GM23338 (cell line): ENCODE measurements at regions not wholly inside any gene's neighbourhood (a gene's known extent, or its start where the extent isn't known, plus 50 kb on each side); places are given as distances from the start of the nearest gene placed in this dataset.

Experiments used
- CREB1 ChIP-seq: fragments of 250-450 bp; sonication (Bioruptor Pico); IDR thresholded peaks from 2 replicates; pipeline ENCODE4 v1.5.0; 2020; ENCODE audit warnings: low read depth, mild to moderate bottlenecking, moderate library complexity
- EZH2 ChIP-seq: fragments of 200-600 bp; sonication (generic); IDR thresholded peaks from one replicate; pipeline ENCODE4 v1.8.0; 2017; ENCODE audit warnings: antibody characterized with exemption, mild to moderate bottlenecking, low read depth; ENCODE audit not compliant: unreplicated experiment
- EZH2phosphoT487 ChIP-seq: fragments of 200-600 bp; sonication (generic); IDR thresholded peaks from one replicate; pipeline ENCODE4 v1.8.1; 2018; ENCODE audit warnings: antibody characterized with exemption; ENCODE audit not compliant: unreplicated experiment
- JUNB ChIP-seq: IDR thresholded peaks from one replicate; pipeline ENCODE4 v1.6.1; 2016; ENCODE audit warnings: antibody characterized with exemption; ENCODE audit not compliant: unreplicated experiment
- NANOG ChIP-seq: IDR thresholded peaks from 2 replicates; pipeline ENCODE4 v1.6.1; 2016; ENCODE audit warnings: antibody characterized with exemption, borderline replicate concordance
- POLR2AphosphoS5 ChIP-seq: IDR thresholded peaks from 2 replicates; pipeline ENCODE4 v1.6.1; 2016; ENCODE audit warnings: antibody characterized with exemption, low read depth
- ZNF114 ChIP-seq: fragments of 250-450 bp; sonication (Bioruptor Pico); IDR thresholded peaks from 2 replicates; pipeline ENCODE4 v1.5.0; 2020; ENCODE audit warnings: mild to moderate bottlenecking, moderate library complexity
- ZNF331 ChIP-seq: fragments of 250-450 bp; sonication (Bioruptor Pico); IDR thresholded peaks from 2 replicates; pipeline ENCODE4 v1.5.0; 2020; ENCODE audit warnings: low read depth, mild to moderate bottlenecking, moderate library complexity
- TF ChIP-seq, protein P1 (sequence below), 2 experiments: fragments of 200-600 bp in 1 of 2; sonication (generic) in 1 of 2; conservative IDR thresholded peaks; 2 replicates each; pipeline versions ENCODE4 v1.5.1 to v1.6.1; 2016 to 2017; ENCODE audit warnings: antibody characterized with exemption in 2 of 2, low read depth in 2 of 2, mild to moderate bottlenecking in 2 of 2, moderate library complexity in 1 of 2
- TF ChIP-seq, protein P2 (sequence below): IDR thresholded peaks from one replicate; pipeline ENCODE4 v1.6.1; 2018; ENCODE audit warnings: antibody characterized with exemption; ENCODE audit not compliant: unreplicated experiment
- TF ChIP-seq, protein P3 (sequence below): fragments of 250-450 bp; sonication (Bioruptor Pico); IDR thresholded peaks from 2 replicates; pipeline ENCODE4 v1.5.0; 2020; ENCODE audit warnings: mild to moderate bottlenecking, moderate library complexity
- TF ChIP-seq, protein P4 (sequence below): IDR thresholded peaks from 2 replicates; pipeline ENCODE4 v1.6.1; 2016; ENCODE audit warnings: antibody characterized with exemption

DNA sequence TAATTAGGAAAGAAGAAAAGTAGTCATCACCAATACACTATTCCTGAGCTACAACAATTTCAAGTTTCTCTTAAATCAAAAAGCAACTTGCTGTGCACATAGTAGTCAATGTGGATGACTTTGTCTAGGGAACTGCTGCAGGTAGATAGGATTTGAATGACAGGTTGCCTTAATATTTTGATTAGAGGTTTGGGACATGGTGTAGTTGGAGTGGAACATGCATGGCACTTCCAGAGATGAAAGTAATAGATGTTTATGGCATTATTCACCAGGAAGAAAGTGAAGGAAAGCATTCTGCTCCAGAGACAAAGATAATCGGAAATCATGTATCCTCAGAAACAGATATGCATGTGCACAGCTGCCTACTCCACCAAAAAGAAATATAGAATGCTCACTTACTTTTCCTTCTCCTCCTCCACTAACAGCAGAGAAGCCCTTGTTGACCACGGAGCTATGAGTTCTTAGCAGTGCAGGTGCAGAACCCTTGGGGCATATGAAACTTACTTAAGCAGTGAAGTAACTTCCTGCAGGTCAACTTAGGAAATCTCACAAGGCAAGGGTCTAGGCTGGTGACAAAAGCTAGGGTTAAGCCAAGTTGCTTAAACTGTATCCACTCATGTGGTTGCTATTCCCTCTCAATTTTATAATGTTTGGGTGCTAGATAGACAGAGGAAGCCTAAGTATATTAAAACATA, 390.8 kb downstream of the HNRNPD start:
- TF ChIP-seq, protein P1, sequence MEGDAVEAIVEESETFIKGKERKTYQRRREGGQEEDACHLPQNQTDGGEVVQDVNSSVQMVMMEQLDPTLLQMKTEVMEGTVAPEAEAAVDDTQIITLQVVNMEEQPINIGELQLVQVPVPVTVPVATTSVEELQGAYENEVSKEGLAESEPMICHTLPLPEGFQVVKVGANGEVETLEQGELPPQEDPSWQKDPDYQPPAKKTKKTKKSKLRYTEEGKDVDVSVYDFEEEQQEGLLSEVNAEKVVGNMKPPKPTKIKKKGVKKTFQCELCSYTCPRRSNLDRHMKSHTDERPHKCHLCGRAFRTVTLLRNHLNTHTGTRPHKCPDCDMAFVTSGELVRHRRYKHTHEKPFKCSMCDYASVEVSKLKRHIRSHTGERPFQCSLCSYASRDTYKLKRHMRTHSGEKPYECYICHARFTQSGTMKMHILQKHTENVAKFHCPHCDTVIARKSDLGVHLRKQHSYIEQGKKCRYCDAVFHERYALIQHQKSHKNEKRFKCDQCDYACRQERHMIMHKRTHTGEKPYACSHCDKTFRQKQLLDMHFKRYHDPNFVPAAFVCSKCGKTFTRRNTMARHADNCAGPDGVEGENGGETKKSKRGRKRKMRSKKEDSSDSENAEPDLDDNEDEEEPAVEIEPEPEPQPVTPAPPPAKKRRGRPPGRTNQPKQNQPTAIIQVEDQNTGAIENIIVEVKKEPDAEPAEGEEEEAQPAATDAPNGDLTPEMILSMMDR (conservative IDR thresholded peaks at IDR 0.05; ENCODE audit: low read depth in 2 of 2): no peak
- TF ChIP-seq EZH2: no peak
- TF ChIP-seq, protein P2, sequence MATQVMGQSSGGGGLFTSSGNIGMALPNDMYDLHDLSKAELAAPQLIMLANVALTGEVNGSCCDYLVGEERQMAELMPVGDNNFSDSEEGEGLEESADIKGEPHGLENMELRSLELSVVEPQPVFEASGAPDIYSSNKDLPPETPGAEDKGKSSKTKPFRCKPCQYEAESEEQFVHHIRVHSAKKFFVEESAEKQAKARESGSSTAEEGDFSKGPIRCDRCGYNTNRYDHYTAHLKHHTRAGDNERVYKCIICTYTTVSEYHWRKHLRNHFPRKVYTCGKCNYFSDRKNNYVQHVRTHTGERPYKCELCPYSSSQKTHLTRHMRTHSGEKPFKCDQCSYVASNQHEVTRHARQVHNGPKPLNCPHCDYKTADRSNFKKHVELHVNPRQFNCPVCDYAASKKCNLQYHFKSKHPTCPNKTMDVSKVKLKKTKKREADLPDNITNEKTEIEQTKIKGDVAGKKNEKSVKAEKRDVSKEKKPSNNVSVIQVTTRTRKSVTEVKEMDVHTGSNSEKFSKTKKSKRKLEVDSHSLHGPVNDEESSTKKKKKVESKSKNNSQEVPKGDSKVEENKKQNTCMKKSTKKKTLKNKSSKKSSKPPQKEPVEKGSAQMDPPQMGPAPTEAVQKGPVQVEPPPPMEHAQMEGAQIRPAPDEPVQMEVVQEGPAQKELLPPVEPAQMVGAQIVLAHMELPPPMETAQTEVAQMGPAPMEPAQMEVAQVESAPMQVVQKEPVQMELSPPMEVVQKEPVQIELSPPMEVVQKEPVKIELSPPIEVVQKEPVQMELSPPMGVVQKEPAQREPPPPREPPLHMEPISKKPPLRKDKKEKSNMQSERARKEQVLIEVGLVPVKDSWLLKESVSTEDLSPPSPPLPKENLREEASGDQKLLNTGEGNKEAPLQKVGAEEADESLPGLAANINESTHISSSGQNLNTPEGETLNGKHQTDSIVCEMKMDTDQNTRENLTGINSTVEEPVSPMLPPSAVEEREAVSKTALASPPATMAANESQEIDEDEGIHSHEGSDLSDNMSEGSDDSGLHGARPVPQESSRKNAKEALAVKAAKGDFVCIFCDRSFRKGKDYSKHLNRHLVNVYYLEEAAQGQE: no peak
- no peak for TF ChIP-seq POLR2AphosphoS5
- TF ChIP-seq EZH2phosphoT487: no peak
- TF ChIP-seq ZNF331 (CRISPR knock-in tag): no peak
- TF ChIP-seq, protein P3, sequence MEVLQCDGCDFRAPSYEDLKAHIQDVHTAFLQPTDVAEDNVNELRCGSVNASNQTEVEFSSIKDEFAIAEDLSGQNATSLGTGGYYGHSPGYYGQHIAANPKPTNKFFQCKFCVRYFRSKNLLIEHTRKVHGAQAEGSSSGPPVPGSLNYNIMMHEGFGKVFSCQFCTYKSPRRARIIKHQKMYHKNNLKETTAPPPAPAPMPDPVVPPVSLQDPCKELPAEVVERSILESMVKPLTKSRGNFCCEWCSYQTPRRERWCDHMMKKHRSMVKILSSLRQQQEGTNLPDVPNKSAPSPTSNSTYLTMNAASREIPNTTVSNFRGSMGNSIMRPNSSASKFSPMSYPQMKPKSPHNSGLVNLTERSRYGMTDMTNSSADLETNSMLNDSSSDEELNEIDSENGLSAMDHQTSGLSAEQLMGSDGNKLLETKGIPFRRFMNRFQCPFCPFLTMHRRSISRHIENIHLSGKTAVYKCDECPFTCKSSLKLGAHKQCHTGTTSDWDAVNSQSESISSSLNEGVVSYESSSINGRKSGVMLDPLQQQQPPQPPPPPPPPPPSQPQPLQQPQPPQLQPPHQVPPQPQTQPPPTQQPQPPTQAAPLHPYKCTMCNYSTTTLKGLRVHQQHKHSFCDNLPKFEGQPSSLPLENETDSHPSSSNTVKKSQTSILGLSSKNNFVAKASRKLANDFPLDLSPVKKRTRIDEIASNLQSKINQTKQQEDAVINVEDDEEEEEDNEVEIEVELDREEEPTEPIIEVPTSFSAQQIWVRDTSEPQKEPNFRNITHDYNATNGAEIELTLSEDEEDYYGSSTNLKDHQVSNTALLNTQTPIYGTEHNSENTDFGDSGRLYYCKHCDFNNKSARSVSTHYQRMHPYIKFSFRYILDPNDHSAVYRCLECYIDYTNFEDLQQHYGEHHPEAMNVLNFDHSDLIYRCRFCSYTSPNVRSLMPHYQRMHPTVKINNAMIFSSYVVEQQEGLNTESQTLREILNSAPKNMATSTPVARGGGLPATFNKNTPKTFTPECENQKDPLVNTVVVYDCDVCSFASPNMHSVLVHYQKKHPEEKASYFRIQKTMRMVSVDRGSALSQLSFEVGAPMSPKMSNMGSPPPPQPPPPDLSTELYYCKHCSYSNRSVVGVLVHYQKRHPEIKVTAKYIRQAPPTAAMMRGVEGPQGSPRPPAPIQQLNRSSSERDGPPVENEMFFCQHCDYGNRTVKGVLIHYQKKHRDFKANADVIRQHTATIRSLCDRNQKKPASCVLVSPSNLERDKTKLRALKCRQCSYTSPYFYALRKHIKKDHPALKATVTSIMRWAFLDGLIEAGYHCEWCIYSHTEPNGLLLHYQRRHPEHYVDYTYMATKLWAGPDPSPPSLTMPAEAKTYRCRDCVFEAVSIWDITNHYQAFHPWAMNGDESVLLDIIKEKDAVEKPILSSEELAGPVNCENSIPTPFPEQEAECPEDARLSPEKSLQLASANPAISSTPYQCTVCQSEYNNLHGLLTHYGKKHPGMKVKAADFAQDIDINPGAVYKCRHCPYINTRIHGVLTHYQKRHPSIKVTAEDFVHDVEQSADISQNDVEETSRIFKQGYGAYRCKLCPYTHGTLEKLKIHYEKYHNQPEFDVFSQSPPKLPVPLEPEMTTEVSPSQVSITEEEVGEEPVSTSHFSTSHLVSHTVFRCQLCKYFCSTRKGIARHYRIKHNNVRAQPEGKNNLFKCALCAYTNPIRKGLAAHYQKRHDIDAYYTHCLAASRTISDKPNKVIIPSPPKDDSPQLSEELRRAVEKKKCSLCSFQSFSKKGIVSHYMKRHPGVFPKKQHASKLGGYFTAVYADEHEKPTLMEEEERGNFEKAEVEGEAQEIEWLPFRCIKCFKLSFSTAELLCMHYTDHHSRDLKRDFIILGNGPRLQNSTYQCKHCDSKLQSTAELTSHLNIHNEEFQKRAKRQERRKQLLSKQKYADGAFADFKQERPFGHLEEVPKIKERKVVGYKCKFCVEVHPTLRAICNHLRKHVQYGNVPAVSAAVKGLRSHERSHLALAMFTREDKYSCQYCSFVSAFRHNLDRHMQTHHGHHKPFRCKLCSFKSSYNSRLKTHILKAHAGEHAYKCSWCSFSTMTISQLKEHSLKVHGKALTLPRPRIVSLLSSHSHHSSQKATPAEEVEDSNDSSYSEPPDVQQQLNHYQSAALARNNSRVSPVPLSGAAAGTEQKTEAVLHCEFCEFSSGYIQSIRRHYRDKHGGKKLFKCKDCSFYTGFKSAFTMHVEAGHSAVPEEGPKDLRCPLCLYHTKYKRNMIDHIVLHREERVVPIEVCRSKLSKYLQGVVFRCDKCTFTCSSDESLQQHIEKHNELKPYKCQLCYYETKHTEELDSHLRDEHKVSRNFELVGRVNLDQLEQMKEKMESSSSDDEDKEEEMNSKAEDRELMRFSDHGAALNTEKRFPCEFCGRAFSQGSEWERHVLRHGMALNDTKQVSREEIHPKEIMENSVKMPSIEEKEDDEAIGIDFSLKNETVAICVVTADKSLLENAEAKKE: no peak
- no peak for TF ChIP-seq CREB1 (CRISPR knock-in tag)
- no peak for TF ChIP-seq JUNB
- TF ChIP-seq, protein P4, sequence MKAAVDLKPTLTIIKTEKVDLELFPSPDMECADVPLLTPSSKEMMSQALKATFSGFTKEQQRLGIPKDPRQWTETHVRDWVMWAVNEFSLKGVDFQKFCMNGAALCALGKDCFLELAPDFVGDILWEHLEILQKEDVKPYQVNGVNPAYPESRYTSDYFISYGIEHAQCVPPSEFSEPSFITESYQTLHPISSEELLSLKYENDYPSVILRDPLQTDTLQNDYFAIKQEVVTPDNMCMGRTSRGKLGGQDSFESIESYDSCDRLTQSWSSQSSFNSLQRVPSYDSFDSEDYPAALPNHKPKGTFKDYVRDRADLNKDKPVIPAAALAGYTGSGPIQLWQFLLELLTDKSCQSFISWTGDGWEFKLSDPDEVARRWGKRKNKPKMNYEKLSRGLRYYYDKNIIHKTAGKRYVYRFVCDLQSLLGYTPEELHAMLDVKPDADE: no peak
- TF ChIP-seq NANOG: no peak
- no peak for TF ChIP-seq ZNF114 (CRISPR knock-in tag)
